ENCODE measurements at regions not wholly inside any gene's neighbourhood (a gene's known extent, or its start where the extent isn't known, plus 50 kb on each side); places are given as distances from the start of the nearest gene placed in this dataset.

GRCh38 chr4:104365618-104366017, 129.1 kb downstream of the CXXC4 start:
- Histone ChIP-seq H3K4me2 (ENCODE audit: low read length) (no peak overlapping the region), H2AFZ (ENCODE audit: low read depth, low read length, poor library complexity, severe bottlenecking) (no peak overlapping the region), H3K4me3 (replicated peaks in 1 of 2; ENCODE audit: low read depth in 1 of 2, low read length in 2 of 2) (no peak overlapping the region), H3K9ac (ENCODE audit: low read length) (no peak overlapping the region), H3K27me3 (ENCODE audit: insufficient read depth, low read length) (no peaks in the 10 kb centered on the region), H3K36me3 (ENCODE audit: control insufficient read depth in 1 of 2, insufficient read depth in 2 of 2, low read length in 2 of 2) (no peaks in the 10 kb centered on the region), H3K79me2 (ENCODE audit: insufficient read depth, low read length) (no peaks in the 10 kb centered on the region), H3K4me1 (ENCODE audit: control insufficient read depth in 1 of 2, insufficient read depth in 2 of 2, low read length in 2 of 2) (no peaks in the 10 kb centered on the region), H3K27ac (ENCODE audit: low read depth, low read length) (no peak overlapping the region), H3K9me2 (ENCODE audit: insufficient read depth) (no peaks in the 10 kb centered on the region), H4K20me1 (ENCODE audit: insufficient read depth) (no peaks in the 10 kb centered on the region), H3K9me3 (ENCODE audit: control insufficient read depth in 1 of 2, insufficient read depth in 1 of 2, low read depth in 1 of 2, low read length in 2 of 2) (no peaks in the 10 kb centered on the region)
- DNase-seq (ENCODE audit: low read depth, low spot score) (no peak), ATAC-seq (no peak)
- ChIA-PET CTCF (no interaction called here), RAD21 (ENCODE audit: low non-redundant PET in 1 of 2, low total read pairs in 2 of 2, uncharacterized antibody in 2 of 2, unreplicated experiment in 2 of 2) (no interaction called here), POLR2A (no interaction called here)
- TF ChIP-seq RAD21 (IDR thresholded peaks at IDR 0.05; ENCODE audit: low read depth) (no peak), YY1 (IDR thresholded peaks at IDR 0.05; ENCODE audit: extremely low read depth, insufficient replicate concordance, low read depth, low read length) (no peak), ELF1 (IDR thresholded peaks at IDR 0.05; ENCODE audit: borderline replicate concordance, low read depth) (no peak), ZNF274 (IDR thresholded peaks at IDR 0.05; ENCODE audit: low read depth, low read length) (no peak), POLR2A (IDR thresholded peaks at IDR 0.05; ENCODE audit: borderline replicate concordance, extremely low read depth, insufficient read depth, insufficient read length) (no peak), JUND (IDR thresholded peaks at IDR 0.05) (no peak), ZBTB33 (IDR thresholded peaks at IDR 0.05; ENCODE audit: extremely low read depth, insufficient replicate concordance, low read length) (no peak), ATF3 (IDR thresholded peaks at IDR 0.05) (no peak), CTCF (IDR thresholded peaks at IDR 0.05 in 2 of 3, conservative IDR thresholded peaks at IDR 0.05 in 1 of 3; ENCODE audit: borderline replicate concordance in 1 of 3, insufficient read depth in 1 of 3, low read depth in 2 of 3, low read length in 2 of 3) (no peak), POLR2AphosphoS5 (IDR thresholded peaks at IDR 0.05; ENCODE audit: low read depth, low read length) (no peak), CEBPB (IDR thresholded peaks at IDR 0.05; ENCODE audit: low read depth) (no peak), TCF7L2 (IDR thresholded peaks at IDR 0.05; ENCODE audit: borderline replicate concordance, extremely low read depth, insufficient read depth, insufficient read length) (no peak), FOSL1 (IDR thresholded peaks at IDR 0.05; ENCODE audit: low read depth) (no peak), SIN3A (IDR thresholded peaks at IDR 0.05; ENCODE audit: low read depth) (no peak), MAX (IDR thresholded peaks at IDR 0.05) (no peak), EZH2phosphoT487 (IDR thresholded peaks at IDR 0.05; ENCODE audit: borderline replicate concordance) (no peak), EZH2 (IDR thresholded peaks at IDR 0.05) (no peak), SRF (IDR thresholded peaks at IDR 0.05; ENCODE audit: low read depth) (no peak), CBX3 (IDR thresholded peaks at IDR 0.05; ENCODE audit: low read depth) (no peak)
- BruUV-seq (replicated peaks), result no TSS peak
- intact Hi-C loops (cut with micrococcal nuclease), result no loop called here
